HPDE6-E6E7 (cell line): ENCODE measurements at regions not wholly inside any gene's neighbourhood (a gene's known extent, or its start where the extent isn't known, plus 50 kb on each side); places are given as distances from the start of the nearest gene placed in this dataset.
"Not testable (repeated sequence)": the region's sequence is repeated elsewhere in the genome, so short reads cannot be mapped to it uniquely, and the experiment has no call there.

ENCODE experiments used
- DNase-seq: peaks from one replicate; pipeline ENCODE4 v3.0.0; 2011; ENCODE audit warnings: missing footprints; ENCODE audit errors: extremely low spot score

GRCh38 chr10:56104923-56105322 lies 256.1 kb downstream of the ZWINT start:
- no peak for DNase-seq

DNA sequence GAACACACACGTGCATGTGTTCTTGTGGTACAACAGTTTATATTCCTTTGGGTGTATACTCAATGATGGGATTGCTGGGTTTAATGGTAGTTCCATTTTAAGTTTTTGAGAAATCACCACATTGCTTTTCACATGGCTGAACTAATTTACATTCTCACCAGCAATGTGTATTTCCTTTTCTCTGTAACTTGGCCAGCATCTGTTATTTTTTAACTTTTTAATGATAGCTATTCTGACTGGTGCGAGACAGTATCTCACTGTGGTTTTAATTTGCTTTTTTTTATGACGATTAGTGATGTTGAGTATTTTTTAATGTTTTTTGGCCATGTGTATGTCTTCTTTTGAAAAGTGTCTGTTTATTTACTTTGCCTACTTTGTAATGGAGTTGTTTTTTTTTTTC lies 256.6 kb downstream of the ZWINT start:
- no peak for DNase-seq

DNA sequence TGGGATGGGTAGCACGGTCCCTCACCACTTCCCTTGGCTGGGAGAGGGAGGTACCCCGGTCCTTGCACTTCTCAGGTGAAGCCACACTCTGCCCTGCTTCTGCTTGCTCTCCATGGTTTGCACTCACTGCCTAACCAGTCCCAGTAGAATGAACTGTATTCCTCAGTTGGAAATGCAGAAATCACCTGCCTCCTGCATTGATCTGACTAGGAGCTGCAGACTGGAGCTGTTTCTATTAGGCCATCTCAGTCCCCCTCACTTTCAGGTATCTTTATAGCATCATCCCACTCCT lies 264.9 kb downstream of the ZWINT start:
- DNase-seq: no peak

GRCh38 chr10:56095506-56096225 lies 265.4 kb downstream of the ZWINT start:
- no peak for DNase-seq

DNA sequence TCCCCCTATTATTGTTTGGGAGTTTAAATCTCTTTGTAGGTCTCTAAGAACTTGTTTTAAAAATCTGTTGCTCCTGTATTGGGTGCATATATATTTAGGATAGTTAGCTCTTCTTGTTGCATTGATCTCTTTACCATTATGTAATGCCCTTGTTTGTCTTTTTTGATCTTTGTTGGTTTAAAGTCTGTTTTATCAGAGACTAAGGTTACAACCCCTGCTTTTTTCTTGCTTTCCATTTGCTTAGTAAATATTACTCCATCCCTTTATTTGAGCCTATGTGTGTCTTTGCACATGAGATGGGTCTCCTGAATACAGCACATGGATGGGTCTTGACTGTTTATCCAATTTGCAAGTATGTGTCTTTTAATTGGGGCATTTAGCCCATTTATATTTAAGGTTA lies 267.4 kb downstream of the ZWINT start:
- not testable (repeated sequence) for DNase-seq

DNA sequence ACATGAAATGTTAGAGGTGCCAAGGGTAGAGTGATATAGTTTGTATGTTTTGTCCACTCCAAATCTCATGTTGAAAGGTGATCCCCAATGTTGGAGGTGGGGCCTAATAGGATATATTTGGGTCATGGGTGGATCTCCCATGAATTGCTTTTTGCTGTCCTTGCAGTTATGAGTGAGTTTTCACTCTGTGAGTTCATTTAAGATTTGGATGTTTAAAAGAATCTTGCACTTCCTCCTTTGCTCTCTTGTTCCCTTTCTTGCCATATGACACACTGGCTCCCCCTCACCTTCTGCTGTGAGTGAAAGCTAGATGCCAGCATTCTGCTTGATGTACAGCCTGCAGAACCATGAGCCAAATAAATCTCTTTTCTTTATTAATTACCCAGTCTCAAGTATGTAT lies 269.2 kb downstream of the ZWINT start:
- DNase-seq: no peak

- DNase-seq: no peak
These were observed 270.0 kb downstream of the ZWINT start for GRCh38 chr10:56090914-56091540.

DNA sequence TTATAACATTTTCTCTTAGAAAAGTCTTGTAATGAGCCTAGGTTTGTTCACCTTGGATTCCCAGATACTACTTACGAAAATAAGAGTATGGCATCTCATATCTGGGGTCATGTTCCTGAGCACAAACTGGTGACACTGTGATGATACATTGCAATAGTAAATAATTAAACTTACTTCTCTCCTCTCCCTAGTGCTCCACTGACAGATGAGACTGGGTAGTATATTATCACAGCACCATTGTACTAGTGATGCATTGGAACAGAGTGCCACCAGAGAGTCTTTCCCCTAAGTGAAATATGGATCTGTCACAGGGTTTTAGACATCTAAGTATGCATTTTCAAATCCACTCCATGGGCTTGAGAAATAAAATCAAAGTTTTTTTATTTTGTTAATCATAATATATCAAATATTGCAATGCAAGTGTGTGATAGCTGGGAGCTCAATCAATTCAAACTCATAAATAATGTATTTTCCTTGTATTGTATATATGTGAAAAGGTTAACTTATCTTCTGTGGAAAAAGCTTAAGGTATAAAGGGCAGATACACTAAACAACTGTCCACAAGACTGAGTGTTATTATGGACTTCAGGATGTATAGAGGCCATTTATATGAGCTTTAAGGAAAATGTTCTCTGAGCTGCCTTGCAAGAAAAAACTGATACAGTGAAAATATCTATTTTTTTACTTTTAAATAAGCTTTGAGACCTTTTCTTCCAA lies 275.5 kb downstream of the ZWINT start:
- DNase-seq: no peak

GRCh38 chr10:56082169-56082568 lies 278.9 kb downstream of the ZWINT start:
- DNase-seq: no peak

DNA sequence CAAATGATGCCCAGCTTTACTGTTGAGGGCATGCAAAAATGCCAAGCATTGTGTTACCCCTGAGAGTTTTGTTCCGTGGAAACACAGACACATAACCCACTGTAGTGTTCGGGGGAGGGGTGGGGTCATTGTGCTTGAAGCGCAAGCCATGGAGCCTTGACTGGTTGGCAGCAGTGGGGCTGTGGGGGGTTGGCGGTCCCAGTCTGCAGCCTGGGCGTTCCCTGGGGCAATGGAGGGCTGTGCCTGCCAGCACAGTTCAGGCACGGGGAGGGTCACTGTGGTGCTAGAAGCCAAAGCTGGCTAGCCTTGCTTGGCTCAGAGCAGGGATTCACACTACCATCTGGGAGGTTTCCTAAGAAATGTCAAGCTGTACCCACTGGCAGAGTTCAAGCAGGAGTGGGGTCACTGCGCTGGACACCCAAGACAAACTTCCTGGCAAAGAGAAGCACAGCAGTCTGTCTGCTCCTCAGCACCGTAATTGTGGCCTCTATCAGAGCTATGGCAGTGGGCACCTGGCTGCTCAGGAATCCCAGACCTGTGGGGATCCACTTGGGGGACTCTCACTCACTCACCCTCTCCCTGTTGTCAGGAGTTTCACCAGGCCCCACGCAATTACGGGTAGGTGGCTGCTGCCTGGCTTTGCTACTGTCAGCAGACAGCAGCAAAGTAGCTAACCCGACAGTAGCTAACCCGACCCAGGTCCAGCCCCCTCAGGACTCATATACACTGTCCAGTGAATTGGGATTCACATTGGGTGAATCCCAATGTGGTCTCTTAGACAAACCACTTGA lies 292.4 kb downstream of the ZWINT start:
- DNase-seq: no peak

- DNase-seq: no peak
These were observed 293.0 kb downstream of the ZWINT start for GRCh38 chr10:56068040-56068439.

GRCh38 chr10:56063642-56064041 lies 297.4 kb downstream of the ZWINT start:
- no peak for DNase-seq

DNA sequence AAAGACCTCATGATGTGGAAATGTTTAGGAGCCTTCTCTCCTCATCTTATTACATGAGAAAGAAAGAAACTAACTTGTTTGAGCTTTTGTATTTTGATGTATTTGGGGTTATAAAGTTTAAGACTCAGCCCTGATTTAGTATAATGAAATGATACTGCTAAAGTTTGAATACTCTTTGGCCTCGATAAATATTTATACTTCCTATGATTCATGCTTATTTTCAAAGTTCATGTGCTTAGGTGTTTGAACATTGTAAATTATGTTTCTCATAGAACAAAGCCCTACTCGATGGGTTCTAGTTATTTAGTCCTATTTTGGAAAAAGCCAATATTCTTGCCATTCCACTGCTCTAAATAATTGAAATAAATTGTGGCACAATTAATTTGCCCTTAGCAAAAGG lies 303.2 kb downstream of the ZWINT start:
- DNase-seq: no peak

DNA sequence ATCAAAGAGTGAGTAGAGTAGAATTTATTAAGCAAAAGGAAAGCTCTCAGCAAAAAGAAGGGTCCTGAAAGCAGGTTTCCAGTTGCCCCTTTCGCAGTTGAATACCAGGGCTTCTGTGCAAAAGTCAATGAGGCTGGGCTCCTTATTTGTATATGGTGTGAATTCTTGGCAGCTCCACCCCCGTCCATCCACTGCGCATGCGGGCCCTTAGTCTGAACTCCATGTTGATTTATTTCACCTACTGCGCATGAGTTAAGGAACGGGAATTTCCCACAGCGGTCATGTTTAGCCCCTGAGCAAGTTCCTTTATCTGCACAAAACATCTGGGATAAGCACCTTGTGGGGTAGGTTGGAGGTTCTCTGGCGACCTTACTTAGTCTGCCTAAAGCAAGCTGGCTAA lies 325.6 kb downstream of the ZWINT start:
- no peak for DNase-seq

DNA sequence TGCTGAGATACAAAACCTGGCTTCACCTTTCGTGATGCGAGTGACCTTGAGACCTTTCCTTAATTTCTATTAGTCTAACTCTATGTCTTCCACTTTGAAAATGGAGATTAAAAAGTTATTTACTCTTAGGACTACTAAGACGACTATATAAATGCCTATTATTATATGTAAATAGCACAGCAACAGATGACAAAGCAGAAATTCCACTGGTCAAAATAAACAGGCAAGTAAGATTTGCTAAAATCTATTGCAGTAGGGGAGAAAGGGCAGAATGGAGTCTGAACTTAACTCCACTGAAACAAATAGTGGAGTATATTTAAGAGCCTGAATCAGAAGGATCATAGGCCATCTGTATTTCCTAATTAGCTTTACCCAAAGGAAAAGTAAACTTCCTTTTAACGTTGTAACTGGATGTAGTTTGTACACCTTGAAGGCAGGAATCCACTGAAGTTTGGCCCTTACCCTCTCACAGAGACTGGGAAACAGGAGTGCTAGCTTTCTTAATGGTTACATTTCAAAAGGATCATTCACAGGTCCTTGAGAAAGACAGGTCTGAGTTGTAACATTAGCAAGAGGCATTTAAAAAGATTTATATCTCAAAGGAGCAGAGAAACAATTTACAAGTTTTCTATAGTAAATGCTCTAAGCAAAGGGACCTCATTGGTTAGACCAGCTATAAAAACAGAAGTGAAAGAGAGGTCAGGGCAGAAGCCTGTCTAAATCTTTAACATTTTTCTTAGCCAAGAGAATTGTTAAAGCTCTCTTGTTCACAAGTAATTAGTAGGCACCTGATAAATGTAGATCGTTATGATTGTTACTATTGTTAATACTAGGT lies 332.5 kb downstream of the ZWINT start:
- no peak for DNase-seq

- no peak for DNase-seq
These were observed 349.0 kb downstream of the ZWINT start for GRCh38 chr10:56012101-56012500.

DNA sequence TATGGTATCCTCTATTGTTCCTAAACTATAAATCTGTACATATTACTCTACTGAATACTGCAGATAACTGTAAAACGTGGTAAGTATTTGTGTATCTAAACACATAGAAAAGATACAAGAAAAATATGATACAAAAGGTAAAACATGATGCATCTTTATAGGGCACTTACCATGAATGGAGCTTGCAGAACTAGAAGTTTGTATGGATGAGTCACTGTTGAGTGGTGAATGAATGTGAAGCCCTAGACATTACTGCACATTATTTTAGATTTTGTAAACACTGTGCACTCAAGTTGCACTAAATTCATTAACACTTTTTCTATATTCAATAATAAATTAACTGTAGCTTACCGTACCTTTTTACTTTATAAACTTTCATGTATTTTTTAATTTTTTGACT lies 357.5 kb downstream of the ZWINT start:
- DNase-seq: no peak

DNA sequence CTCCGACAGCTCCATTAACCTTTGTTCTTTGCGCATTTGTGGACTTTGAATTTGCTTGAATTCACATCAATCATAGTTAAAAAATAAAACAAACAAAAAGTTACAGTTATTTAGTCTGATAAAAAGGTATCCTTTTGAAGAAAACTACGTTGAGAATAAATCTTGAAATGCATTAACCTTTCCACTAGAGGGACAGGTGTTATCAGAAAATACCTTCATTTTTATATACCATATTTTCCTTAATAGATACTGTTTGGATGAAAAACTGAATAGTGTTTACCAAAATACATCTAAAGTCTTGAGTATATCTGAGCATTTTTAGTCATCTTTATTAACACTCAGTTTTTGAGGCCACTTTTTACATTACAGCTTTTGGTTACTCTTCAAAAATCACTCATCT lies 371.9 kb downstream of the ZWINT start:
- DNase-seq: no peak

- DNase-seq: no peak
These were observed 381.9 kb downstream of the ZWINT start for GRCh38 chr10:55979203-55979602.

DNA sequence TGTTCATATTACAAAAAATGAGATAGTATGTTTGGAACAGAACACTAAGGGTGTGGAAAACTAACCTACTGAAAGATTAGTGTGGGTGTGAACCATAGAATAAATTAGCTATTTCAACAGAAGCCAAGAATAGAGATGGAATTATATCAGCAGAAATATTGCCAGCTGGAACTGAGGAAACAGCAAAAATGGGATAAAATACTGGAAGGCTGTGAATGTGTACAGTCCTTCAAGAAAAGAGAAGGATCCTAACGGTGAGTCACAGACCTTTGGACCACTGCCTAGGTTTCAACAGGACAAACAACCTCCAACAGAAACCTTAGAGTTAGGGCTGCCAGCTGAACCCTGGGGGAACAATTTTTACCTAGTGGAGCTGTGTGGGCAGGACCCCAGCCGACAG lies 395.0 kb downstream of the ZWINT start:
- DNase-seq: no peak

- DNase-seq: no peak
These were observed 417.7 kb downstream of the ZWINT start for GRCh38 chr10:55943403-55943802.

DNA sequence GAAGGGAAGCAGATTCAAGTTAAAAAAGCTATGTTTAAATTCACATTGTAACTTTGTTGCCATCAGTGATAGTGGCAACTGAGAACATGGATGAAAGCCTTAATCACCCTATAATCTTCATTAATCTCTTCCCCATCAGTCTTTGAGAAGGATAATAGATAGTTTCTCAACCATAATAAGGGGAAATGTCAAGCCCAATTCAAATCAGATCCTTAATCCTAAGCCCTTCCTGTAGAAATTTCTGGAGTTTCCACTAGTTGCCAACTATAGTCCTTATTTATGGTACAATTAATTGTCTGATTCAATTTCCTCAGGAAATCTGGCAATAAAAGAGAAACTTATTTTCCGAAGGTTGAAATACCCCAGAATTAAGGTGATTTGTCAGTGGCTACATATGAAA lies 431.8 kb downstream of the ZWINT start:
- no peak for DNase-seq
